ENCODE measurements at regions not wholly inside any gene's neighbourhood (a gene's known extent, or its start where the extent isn't known, plus 50 kb on each side); places are given as distances from the start of the nearest gene placed in this dataset.

- TF ChIP-seq, protein P1, sequence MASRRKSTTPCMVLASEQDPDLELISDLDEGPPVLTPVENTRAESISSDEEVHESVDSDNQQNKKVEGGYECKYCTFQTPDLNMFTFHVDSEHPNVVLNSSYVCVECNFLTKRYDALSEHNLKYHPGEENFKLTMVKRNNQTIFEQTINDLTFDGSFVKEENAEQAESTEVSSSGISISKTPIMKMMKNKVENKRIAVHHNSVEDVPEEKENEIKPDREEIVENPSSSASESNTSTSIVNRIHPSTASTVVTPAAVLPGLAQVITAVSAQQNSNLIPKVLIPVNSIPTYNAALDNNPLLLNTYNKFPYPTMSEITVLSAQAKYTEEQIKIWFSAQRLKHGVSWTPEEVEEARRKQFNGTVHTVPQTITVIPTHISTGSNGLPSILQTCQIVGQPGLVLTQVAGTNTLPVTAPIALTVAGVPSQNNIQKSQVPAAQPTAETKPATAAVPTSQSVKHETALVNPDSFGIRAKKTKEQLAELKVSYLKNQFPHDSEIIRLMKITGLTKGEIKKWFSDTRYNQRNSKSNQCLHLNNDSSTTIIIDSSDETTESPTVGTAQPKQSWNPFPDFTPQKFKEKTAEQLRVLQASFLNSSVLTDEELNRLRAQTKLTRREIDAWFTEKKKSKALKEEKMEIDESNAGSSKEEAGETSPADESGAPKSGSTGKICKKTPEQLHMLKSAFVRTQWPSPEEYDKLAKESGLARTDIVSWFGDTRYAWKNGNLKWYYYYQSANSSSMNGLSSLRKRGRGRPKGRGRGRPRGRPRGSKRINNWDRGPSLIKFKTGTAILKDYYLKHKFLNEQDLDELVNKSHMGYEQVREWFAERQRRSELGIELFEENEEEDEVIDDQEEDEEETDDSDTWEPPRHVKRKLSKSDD (CRISPR knock-in tag; IDR thresholded peaks at IDR 0.05; ENCODE audit: low read depth) = no peak
- TF ChIP-seq ARID4A (CRISPR knock-in tag; IDR thresholded peaks at IDR 0.05; ENCODE audit: borderline replicate concordance) = peak; percentile 40; the same call in 1 of the 2 replicates
- no peak for TF ChIP-seq DZIP1 (CRISPR knock-in tag; IDR thresholded peaks at IDR 0.05)
- no peak for TF ChIP-seq FOXC1 (CRISPR knock-in tag; IDR thresholded peaks at IDR 0.05; ENCODE audit: borderline replicate concordance)
- TF ChIP-seq GZF1 (CRISPR knock-in tag; IDR thresholded peaks at IDR 0.05) = no peak
- no peak for TF ChIP-seq ATF4 (CRISPR knock-in tag; IDR thresholded peaks at IDR 0.05)
- no peak for TF ChIP-seq ZNF768 (CRISPR knock-in tag; IDR thresholded peaks at IDR 0.05)
- no peak for TF ChIP-seq KDM6A (CRISPR knock-in tag; IDR thresholded peaks at IDR 0.05; ENCODE audit: low read depth)
- no peak for TF ChIP-seq U2AF1 (optimal IDR thresholded peaks at IDR 0.05; ENCODE audit: low read depth, low read length)
- no peak for TF ChIP-seq NR2F2 (IDR thresholded peaks at IDR 0.05; ENCODE audit: borderline replicate concordance, low read depth)
- no peak for TF ChIP-seq ZNF839 (CRISPR knock-in tag; IDR thresholded peaks at IDR 0.05; ENCODE audit: borderline replicate concordance)
- no peak for TF ChIP-seq ZNF451 (CRISPR knock-in tag; IDR thresholded peaks at IDR 0.05)
- TF ChIP-seq, protein P2, sequence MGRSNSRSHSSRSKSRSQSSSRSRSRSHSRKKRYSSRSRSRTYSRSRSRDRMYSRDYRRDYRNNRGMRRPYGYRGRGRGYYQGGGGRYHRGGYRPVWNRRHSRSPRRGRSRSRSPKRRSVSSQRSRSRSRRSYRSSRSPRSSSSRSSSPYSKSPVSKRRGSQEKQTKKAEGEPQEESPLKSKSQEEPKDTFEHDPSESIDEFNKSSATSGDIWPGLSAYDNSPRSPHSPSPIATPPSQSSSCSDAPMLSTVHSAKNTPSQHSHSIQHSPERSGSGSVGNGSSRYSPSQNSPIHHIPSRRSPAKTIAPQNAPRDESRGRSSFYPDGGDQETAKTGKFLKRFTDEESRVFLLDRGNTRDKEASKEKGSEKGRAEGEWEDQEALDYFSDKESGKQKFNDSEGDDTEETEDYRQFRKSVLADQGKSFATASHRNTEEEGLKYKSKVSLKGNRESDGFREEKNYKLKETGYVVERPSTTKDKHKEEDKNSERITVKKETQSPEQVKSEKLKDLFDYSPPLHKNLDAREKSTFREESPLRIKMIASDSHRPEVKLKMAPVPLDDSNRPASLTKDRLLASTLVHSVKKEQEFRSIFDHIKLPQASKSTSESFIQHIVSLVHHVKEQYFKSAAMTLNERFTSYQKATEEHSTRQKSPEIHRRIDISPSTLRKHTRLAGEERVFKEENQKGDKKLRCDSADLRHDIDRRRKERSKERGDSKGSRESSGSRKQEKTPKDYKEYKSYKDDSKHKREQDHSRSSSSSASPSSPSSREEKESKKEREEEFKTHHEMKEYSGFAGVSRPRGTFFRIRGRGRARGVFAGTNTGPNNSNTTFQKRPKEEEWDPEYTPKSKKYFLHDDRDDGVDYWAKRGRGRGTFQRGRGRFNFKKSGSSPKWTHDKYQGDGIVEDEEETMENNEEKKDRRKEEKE (IDR thresholded peaks at IDR 0.05) = no peak
- TF ChIP-seq TOPORS (CRISPR knock-in tag; IDR thresholded peaks at IDR 0.05) = no peak
These were observed 172.2 kb downstream of the SEC14L1 start (continued) for GRCh38 chr17:77312786-77313599.

Data from HepG2 (cell line).